ENCODE measurements at regions not wholly inside any gene's neighbourhood (a gene's known extent, or its start where the extent isn't known, plus 50 kb on each side); places are given as distances from the start of the nearest gene placed in this dataset.

GRCh38 chr19:29404951-29405727 is 120.7 kb upstream of the VSTM2B start:
- TF ChIP-seq TAF1 (IDR thresholded peaks at IDR 0.05; ENCODE audit: low read depth, low read length) = no peak
- TF ChIP-seq POU2F2 (IDR thresholded peaks at IDR 0.05; ENCODE audit: low read depth, low read length) = no peak
- TF ChIP-seq POLR2AphosphoS5 (IDR thresholded peaks at IDR 0.05; ENCODE audit: low read depth, low read length) = no peak
- no peak for TF ChIP-seq POLR2A (IDR thresholded peaks at IDR 0.05; ENCODE audit: low read depth, low read length)
